ENCODE measurements at regions not wholly inside any gene's neighbourhood (a gene's known extent, or its start where the extent isn't known, plus 50 kb on each side); places are given as distances from the start of the nearest gene placed in this dataset.

DNA sequence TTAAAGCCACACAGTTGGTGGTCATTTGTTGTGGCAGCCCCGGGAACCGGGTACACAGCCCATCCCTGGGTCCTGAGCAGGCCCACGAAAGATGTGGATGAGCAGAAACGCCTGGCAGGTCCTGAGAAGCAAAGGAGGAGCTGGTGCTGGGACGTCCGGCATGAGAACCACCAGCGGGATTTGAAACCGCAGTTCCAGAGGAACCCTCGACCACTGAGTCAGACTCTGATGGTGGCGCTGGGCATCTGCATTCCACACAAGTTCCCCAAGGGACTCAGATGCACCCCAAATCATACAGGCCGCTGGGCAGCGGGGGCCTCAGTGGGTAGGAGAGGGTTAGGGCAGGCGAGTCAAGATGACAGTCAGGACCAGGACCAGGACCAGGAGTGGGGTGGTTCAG is 363.0 kb downstream of the SHANK2 start:
- CTCF ChIA-PET = no interaction called here
- Histone ChIP-seq H3K27me3 (replicated peaks; ENCODE audit: control insufficient read depth, insufficient read depth, low read length) (no peaks in the 10 kb centered on the region), H3K9me3 (no peaks in the 10 kb centered on the region), H3K4me1 (no peaks in the 10 kb centered on the region), H3K4me3 (ENCODE audit: low read depth, low read length) (no peak overlapping the region), H3K36me3 (ENCODE audit: control insufficient read depth, insufficient read depth, low read length) (peaks cover 9% of the 10 kb centered on the region)
- TF ChIP-seq, protein P1, sequence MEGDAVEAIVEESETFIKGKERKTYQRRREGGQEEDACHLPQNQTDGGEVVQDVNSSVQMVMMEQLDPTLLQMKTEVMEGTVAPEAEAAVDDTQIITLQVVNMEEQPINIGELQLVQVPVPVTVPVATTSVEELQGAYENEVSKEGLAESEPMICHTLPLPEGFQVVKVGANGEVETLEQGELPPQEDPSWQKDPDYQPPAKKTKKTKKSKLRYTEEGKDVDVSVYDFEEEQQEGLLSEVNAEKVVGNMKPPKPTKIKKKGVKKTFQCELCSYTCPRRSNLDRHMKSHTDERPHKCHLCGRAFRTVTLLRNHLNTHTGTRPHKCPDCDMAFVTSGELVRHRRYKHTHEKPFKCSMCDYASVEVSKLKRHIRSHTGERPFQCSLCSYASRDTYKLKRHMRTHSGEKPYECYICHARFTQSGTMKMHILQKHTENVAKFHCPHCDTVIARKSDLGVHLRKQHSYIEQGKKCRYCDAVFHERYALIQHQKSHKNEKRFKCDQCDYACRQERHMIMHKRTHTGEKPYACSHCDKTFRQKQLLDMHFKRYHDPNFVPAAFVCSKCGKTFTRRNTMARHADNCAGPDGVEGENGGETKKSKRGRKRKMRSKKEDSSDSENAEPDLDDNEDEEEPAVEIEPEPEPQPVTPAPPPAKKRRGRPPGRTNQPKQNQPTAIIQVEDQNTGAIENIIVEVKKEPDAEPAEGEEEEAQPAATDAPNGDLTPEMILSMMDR (IDR thresholded peaks at IDR 0.05; ENCODE audit: insufficient read depth in 1 of 2, low read depth in 1 of 2, low read length in 1 of 2, severe bottlenecking in 1 of 2, unreplicated experiment in 1 of 2) = no peak
- intact Hi-C loops (cut with micrococcal nuclease; ENCODE audit: unreplicated experiment) = no loop called here
- POLR2A ChIA-PET = no interaction called here
- Mint-ChIP-seq H3K27me3 (ENCODE audit: insufficient read depth, unreplicated experiment) (no peaks in the 10 kb centered on the region), H3K9me3 (ENCODE audit: unreplicated experiment) (no peaks in the 10 kb centered on the region), H3K36me3 (ENCODE audit: insufficient read depth, unreplicated experiment) (peaks cover 92% of the 10 kb centered on the region), H3K4me1 (ENCODE audit: low read depth, unreplicated experiment) (no peaks in the 10 kb centered on the region), H3K4me3 (ENCODE audit: unreplicated experiment) (no peak overlapping the region), H3K27ac (ENCODE audit: unreplicated experiment) (no peak overlapping the region)
- no peak for DNase-seq
- BruUV-seq (replicated peaks) = no TSS peak

DNA sequence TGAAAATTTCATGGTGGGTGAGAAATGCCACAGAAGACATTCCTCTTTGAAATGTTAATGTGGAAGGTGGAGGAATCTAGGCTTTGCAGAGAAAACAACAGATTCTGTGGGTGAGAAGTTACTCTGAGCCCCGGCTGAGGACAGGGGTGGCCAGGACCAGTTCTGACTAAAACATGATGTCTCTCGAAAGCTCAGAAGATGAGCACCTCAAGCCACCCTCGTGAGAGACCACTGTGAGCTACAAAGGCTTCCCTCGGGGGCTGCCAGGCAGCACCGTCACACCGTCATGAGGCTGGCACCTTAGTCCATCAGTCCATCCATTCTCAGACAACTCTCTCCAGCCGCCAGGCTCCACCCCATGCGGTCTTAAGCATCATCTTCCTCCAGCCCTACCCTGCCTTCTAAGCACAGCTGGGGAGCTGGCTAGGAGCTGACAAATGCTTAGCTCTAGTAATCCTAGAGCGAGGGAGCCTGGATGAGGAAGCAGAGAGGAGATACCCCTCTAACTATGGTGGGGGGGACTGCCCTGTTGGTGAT is 360.5 kb downstream of the SHANK2 start:
- BruUV-seq (replicated peaks) = no TSS peak
- TF ChIP-seq, protein P1 (IDR thresholded peaks at IDR 0.05; ENCODE audit: insufficient read depth in 1 of 2, low read depth in 1 of 2, low read length in 1 of 2, severe bottlenecking in 1 of 2, unreplicated experiment in 1 of 2) = no peak
- peaks cover 9% of the 10 kb centered on the region for H3K36me3 ChIP-seq (ENCODE audit: control insufficient read depth, insufficient read depth, low read length)
- H3K4me3 Mint-ChIP-seq (ENCODE audit: unreplicated experiment) = no peak overlapping the region
- POLR2A ChIA-PET = no interaction called here
- DNase-seq = no peak
- H3K9me3 ChIP-seq = no peaks in the 10 kb centered on the region
- H3K27me3 Mint-ChIP-seq (ENCODE audit: insufficient read depth, unreplicated experiment) = no peaks in the 10 kb centered on the region
- H3K36me3 Mint-ChIP-seq (ENCODE audit: insufficient read depth, unreplicated experiment) = peaks cover 91% of the 10 kb centered on the region
- no peak overlapping the region for H3K4me3 ChIP-seq (ENCODE audit: low read depth, low read length)
- intact Hi-C loops (cut with micrococcal nuclease; ENCODE audit: unreplicated experiment) = no loop called here
- no peaks in the 10 kb centered on the region for H3K27me3 ChIP-seq (replicated peaks; ENCODE audit: control insufficient read depth, insufficient read depth, low read length)
- no peak overlapping the region for H3K27ac Mint-ChIP-seq (ENCODE audit: unreplicated experiment)
- no peaks in the 10 kb centered on the region for H3K4me1 Mint-ChIP-seq (ENCODE audit: low read depth, unreplicated experiment)
- CTCF ChIA-PET = no interaction called here
- H3K9me3 Mint-ChIP-seq (ENCODE audit: unreplicated experiment) = no peaks in the 10 kb centered on the region
- H3K4me1 ChIP-seq = no peaks in the 10 kb centered on the region

DNA sequence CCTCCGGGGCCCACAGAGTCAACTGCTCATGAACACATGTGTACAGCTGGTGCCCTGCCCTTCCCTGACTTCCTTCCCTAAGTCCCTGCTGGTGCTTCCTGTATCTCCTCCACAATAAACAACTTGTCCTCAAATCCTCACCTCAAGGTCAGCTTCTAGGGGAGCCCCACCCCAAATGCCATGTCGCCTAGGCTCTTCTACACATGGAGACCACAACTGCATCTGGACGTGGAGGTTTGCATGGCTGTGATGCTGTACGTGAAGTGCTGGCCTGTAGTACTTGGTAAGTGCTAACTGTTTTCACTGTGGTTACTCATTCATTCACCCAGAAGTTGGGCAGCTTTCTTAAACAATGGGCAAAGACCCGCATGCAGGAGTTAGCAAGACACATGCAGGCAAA is 359.5 kb downstream of the SHANK2 start:
- Histone ChIP-seq H3K9me3 (peaks cover 8% of the 10 kb centered on the region; the same call in 1 of the 2 replicates), H3K4me1 (no peaks in the 10 kb centered on the region), H3K4me3 (ENCODE audit: low read depth, low read length) (no peak overlapping the region), H3K36me3 (ENCODE audit: control insufficient read depth, insufficient read depth, low read length) (peaks cover 9% of the 10 kb centered on the region), H3K27me3 (replicated peaks; ENCODE audit: control insufficient read depth, insufficient read depth, low read length) (no peaks in the 10 kb centered on the region)
- no peaks in the 10 kb centered on the region for H3K4me1 Mint-ChIP-seq (ENCODE audit: low read depth, unreplicated experiment)
- H3K4me3 Mint-ChIP-seq (ENCODE audit: unreplicated experiment) = no peak overlapping the region
- ChIA-PET POLR2A (no interaction called here), CTCF (no interaction called here)
- no peak for DNase-seq
- TF ChIP-seq, protein P1 (IDR thresholded peaks at IDR 0.05; ENCODE audit: insufficient read depth in 1 of 2, low read depth in 1 of 2, low read length in 1 of 2, severe bottlenecking in 1 of 2, unreplicated experiment in 1 of 2) = no peak
- no peak overlapping the region for H3K27ac Mint-ChIP-seq (ENCODE audit: unreplicated experiment)
- BruUV-seq (replicated peaks) = no TSS peak
- intact Hi-C loops (cut with micrococcal nuclease; ENCODE audit: unreplicated experiment) = no loop called here
- H3K9me3 Mint-ChIP-seq (ENCODE audit: unreplicated experiment) = peaks cover 6% of the 10 kb centered on the region
- no peaks in the 10 kb centered on the region for H3K27me3 Mint-ChIP-seq (ENCODE audit: insufficient read depth, unreplicated experiment)
- H3K36me3 Mint-ChIP-seq (ENCODE audit: insufficient read depth, unreplicated experiment) = peaks cover 88% of the 10 kb centered on the region

Measured in Caco-2 (cell line).